ENCODE measurements at regions not wholly inside any gene's neighbourhood (a gene's known extent, or its start where the extent isn't known, plus 50 kb on each side); places are given as distances from the start of the nearest gene placed in this dataset.
"Not testable (repeated sequence)": the region's sequence is repeated elsewhere in the genome, so short reads cannot be mapped to it uniquely, and the experiment has no call there.

DNA sequence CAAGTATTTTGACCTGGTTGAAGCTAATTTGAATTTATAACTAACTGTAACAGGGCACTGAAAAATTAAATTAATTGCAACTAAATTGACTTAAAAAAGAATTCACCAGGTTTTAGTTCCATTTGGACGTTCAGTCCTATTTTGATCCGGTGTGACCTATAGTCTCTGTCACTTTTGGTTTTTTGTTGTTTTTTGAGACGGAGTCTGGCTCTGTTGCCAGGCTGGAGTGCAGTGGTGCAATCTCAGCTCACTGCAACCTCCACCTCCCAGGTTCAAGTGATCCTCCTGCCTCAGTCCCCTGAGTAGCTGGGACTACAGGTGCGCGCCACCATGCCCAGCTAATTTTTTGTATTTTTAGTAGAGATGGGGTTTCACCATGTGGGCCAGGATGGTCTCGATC lies 91.2 kb downstream of the GADD45G start:
- TF ChIP-seq CTCF (IDR thresholded peaks at IDR 0.05 in 2 of 3, conservative IDR thresholded peaks at IDR 0.05 in 1 of 3; ENCODE audit: control insufficient read depth in 2 of 3, extremely low read depth in 1 of 3, insufficient read depth in 1 of 3, low read depth in 3 of 3, low read length in 3 of 3); EZH2 (IDR thresholded peaks at IDR 0.05; ENCODE audit: borderline replicate concordance, control insufficient read depth, low read depth, low read length); ESRRA (IDR thresholded peaks at IDR 0.05; ENCODE audit: low read length); POLR2AphosphoS5 (IDR thresholded peaks at IDR 0.05; ENCODE audit: low read length); USF2 (IDR thresholded peaks at IDR 0.05; ENCODE audit: borderline replicate concordance, low read depth, low read length); CBX5 (IDR thresholded peaks at IDR 0.05; ENCODE audit: low read depth); ETV6 (conservative IDR thresholded peaks at IDR 0.05 in 1 of 2, IDR thresholded peaks at IDR 0.05 in 1 of 2; ENCODE audit: borderline replicate concordance in 1 of 2, low read depth in 1 of 2): not testable (repeated sequence)
